Stimulated activated naive CD8-positive, alpha-beta T cell treated with anti-CD3 and anti-CD28 coated beads, Interleukin-15, amount 100 ng/mL, for 72 hours (primary cell): ENCODE measurements at regions not wholly inside any gene's neighbourhood (a gene's known extent, or its start where the extent isn't known, plus 50 kb on each side); places are given as distances from the start of the nearest gene placed in this dataset.

Source experiments
- ATAC-seq: fragments of 150-1000 bp; cut with Tn5 transposase; 2 replicates; pipeline ENCODE4 v1.10.0; 2021; ENCODE audit warnings: mild to moderate bottlenecking, moderate library complexity
- DNase-seq, 2 donors: peaks; one replicate each; pipeline ENCODE4 v3.0.0; 2021 to 2022
- H3K27ac Mint-ChIP-seq, 2 donors: one replicate each; pipeline ENCODE4 v1.8.0; 2022; ENCODE audit warnings: mild to moderate bottlenecking in 2 of 2, mixed read lengths in 2 of 2, moderate library complexity in 2 of 2
- H3K27me3 Mint-ChIP-seq: one replicate; pipeline ENCODE4 v1.8.0; 2022; ENCODE audit warnings: mixed read lengths
- H3K4me1 Mint-ChIP-seq: one replicate; pipeline ENCODE4 v1.8.0; 2022; ENCODE audit warnings: mild to moderate bottlenecking, mixed read lengths
- H3K4me3 Mint-ChIP-seq, 2 donors: one replicate each; pipeline ENCODE4 v1.8.0; 2022; ENCODE audit warnings: mild to moderate bottlenecking in 2 of 2, mixed read lengths in 2 of 2, moderate library complexity in 1 of 2
- H3K9me3 Mint-ChIP-seq, 2 donors: one replicate each; pipeline ENCODE4 v1.8.0; 2022; ENCODE audit warnings: mixed read lengths in 2 of 2

GRCh38 chr1:18007391-18008041, 100.1 kb upstream of the IGSF21 start:
- H3K4me1 Mint-ChIP-seq: no peaks in the 10 kb centered on the region

GRCh38 chr1:18008081-18008480, 99.5 kb upstream of the IGSF21 start:
- DNase-seq (no peak), ATAC-seq (no peak)
- Mint-ChIP-seq H3K9me3 (no peaks in the 10 kb centered on the region), H3K27me3 (peaks cover 32% of the 10 kb centered on the region), H3K4me1 (no peaks in the 10 kb centered on the region), H3K4me3 (no peak overlapping the region), H3K27ac (no peak overlapping the region)

More at GRCh38 chr1:18007391-18008041, 100.1 kb upstream of the IGSF21 start:
- Mint-ChIP-seq H3K27ac (no peak overlapping the region), H3K27me3 (peaks cover 34% of the 10 kb centered on the region), H3K4me3 (no peak overlapping the region), H3K9me3 (no peaks in the 10 kb centered on the region)
- ATAC-seq (no peak), DNase-seq (no peak)

- no peak for ATAC-seq
Measured at GRCh38 chr1:18009055-18009454, 98.5 kb upstream of the IGSF21 start.

GRCh38 chr1:18009478-18009961, 98.1 kb upstream of the IGSF21 start:
- no peaks in the 10 kb centered on the region for H3K9me3 Mint-ChIP-seq
- no peak for DNase-seq
- ATAC-seq: no peak
- no peak overlapping the region for H3K4me3 Mint-ChIP-seq
- H3K4me1 Mint-ChIP-seq: no peaks in the 10 kb centered on the region
- H3K27me3 Mint-ChIP-seq: peaks cover 26% of the 10 kb centered on the region
- no peak overlapping the region for H3K27ac Mint-ChIP-seq

More at GRCh38 chr1:18009055-18009454, 98.5 kb upstream of the IGSF21 start:
- Mint-ChIP-seq H3K4me1 (no peaks in the 10 kb centered on the region), H3K9me3 (no peaks in the 10 kb centered on the region), H3K27ac (no peak overlapping the region), H3K27me3 (peaks cover 26% of the 10 kb centered on the region), H3K4me3 (no peak overlapping the region)
- no peak for DNase-seq

- no peaks in the 10 kb centered on the region for H3K9me3 Mint-ChIP-seq
- H3K27me3 Mint-ChIP-seq: peaks cover 30% of the 10 kb centered on the region
- H3K27ac Mint-ChIP-seq: peak overlapping the region in 1 of 2 donors; percentile 20
- no peak for DNase-seq
- no peak overlapping the region for H3K4me3 Mint-ChIP-seq
- no peaks in the 10 kb centered on the region for H3K4me1 Mint-ChIP-seq
- no peak for ATAC-seq
Measured at GRCh38 chr1:18010408-18010807, 97.2 kb upstream of the IGSF21 start.

- Mint-ChIP-seq H3K27me3 (peaks cover 34% of the 10 kb centered on the region), H3K4me1 (no peaks in the 10 kb centered on the region), H3K9me3 (no peaks in the 10 kb centered on the region), H3K27ac (no peak overlapping the region), H3K4me3 (no peak overlapping the region)
- DNase-seq (no peak), ATAC-seq (no peak)
Measured at GRCh38 chr1:18010945-18011344, 96.7 kb upstream of the IGSF21 start.

GRCh38 chr1:18011703-18012102, 95.9 kb upstream of the IGSF21 start:
- Mint-ChIP-seq H3K4me1 (no peaks in the 10 kb centered on the region), H3K9me3 (no peaks in the 10 kb centered on the region), H3K27ac (no peak overlapping the region), H3K4me3 (no peak overlapping the region), H3K27me3 (peaks cover 33% of the 10 kb centered on the region)
- DNase-seq: no peak
- no peak for ATAC-seq

GRCh38 chr1:18012686-18013085, 94.9 kb upstream of the IGSF21 start:
- ATAC-seq (no peak), DNase-seq (no peak)
- Mint-ChIP-seq H3K27me3 (peaks cover 29% of the 10 kb centered on the region), H3K4me1 (no peaks in the 10 kb centered on the region), H3K9me3 (no peaks in the 10 kb centered on the region), H3K27ac (no peak overlapping the region), H3K4me3 (no peak overlapping the region)

- H3K27me3 Mint-ChIP-seq: peaks cover 33% of the 10 kb centered on the region
- DNase-seq: no peak
- no peaks in the 10 kb centered on the region for H3K9me3 Mint-ChIP-seq
- no peak overlapping the region for H3K27ac Mint-ChIP-seq
- no peaks in the 10 kb centered on the region for H3K4me1 Mint-ChIP-seq
- H3K4me3 Mint-ChIP-seq: no peak overlapping the region
- ATAC-seq: no peak
Measured at GRCh38 chr1:18013216-18013615, 94.4 kb upstream of the IGSF21 start.

GRCh38 chr1:18015719-18016118, 91.9 kb upstream of the IGSF21 start:
- Mint-ChIP-seq H3K9me3 (no peaks in the 10 kb centered on the region), H3K27me3 (peaks cover 34% of the 10 kb centered on the region), H3K27ac (no peak overlapping the region), H3K4me3 (no peak overlapping the region), H3K4me1 (no peaks in the 10 kb centered on the region)
- ATAC-seq: no peak
- DNase-seq: no peak

GRCh38 chr1:18018366-18018765, 89.2 kb upstream of the IGSF21 start:
- no peaks in the 10 kb centered on the region for H3K4me1 Mint-ChIP-seq
- H3K27me3 Mint-ChIP-seq: peaks cover 48% of the 10 kb centered on the region
- H3K4me3 Mint-ChIP-seq: no peak overlapping the region
- ATAC-seq: no peak
- no peak for DNase-seq
- H3K27ac Mint-ChIP-seq: no peak overlapping the region
- H3K9me3 Mint-ChIP-seq: no peaks in the 10 kb centered on the region

GRCh38 chr1:18020021-18020817, 87.4 kb upstream of the IGSF21 start:
- ATAC-seq: no peak
- H3K27ac Mint-ChIP-seq: no peak overlapping the region

GRCh38 chr1:18021242-18021641, 86.4 kb upstream of the IGSF21 start:
- Mint-ChIP-seq H3K4me3 (no peak overlapping the region), H3K4me1 (no peaks in the 10 kb centered on the region), H3K27ac (no peak overlapping the region), H3K27me3 (peaks cover 53% of the 10 kb centered on the region), H3K9me3 (no peaks in the 10 kb centered on the region)
- ATAC-seq (no peak), DNase-seq (no peak)

More at GRCh38 chr1:18020021-18020817, 87.4 kb upstream of the IGSF21 start:
- Mint-ChIP-seq H3K4me1 (no peaks in the 10 kb centered on the region), H3K4me3 (no peak overlapping the region), H3K9me3 (no peaks in the 10 kb centered on the region), H3K27me3 (peaks cover 49% of the 10 kb centered on the region)
- no peak for DNase-seq

- Mint-ChIP-seq H3K4me3 (no peak overlapping the region), H3K4me1 (no peaks in the 10 kb centered on the region), H3K27ac (no peak overlapping the region), H3K27me3 (peaks cover 27% of the 10 kb centered on the region), H3K9me3 (no peaks in the 10 kb centered on the region)
- no peak for DNase-seq
- no peak for ATAC-seq
Measured at GRCh38 chr1:18032172-18032859, 75.3 kb upstream of the IGSF21 start.

- peaks cover 6% of the 10 kb centered on the region for H3K4me1 Mint-ChIP-seq
- H3K4me3 Mint-ChIP-seq: no peak overlapping the region
- peak overlapping the region in 1 of 2 donors; percentile 45 for H3K27ac Mint-ChIP-seq
- peaks cover 26% of the 10 kb centered on the region for H3K27me3 Mint-ChIP-seq
- DNase-seq (no peak), ATAC-seq (no peak)
- H3K9me3 Mint-ChIP-seq: no peaks in the 10 kb centered on the region
Measured at GRCh38 chr1:18035145-18035544, 72.5 kb upstream of the IGSF21 start.

GRCh38 chr1:18037651-18038050, 69.9 kb upstream of the IGSF21 start:
- DNase-seq (no peak), ATAC-seq (no peak)
- peaks cover 6% of the 10 kb centered on the region for H3K4me1 Mint-ChIP-seq
- H3K4me3 Mint-ChIP-seq: no peak overlapping the region
- no peak overlapping the region for H3K27ac Mint-ChIP-seq
- peaks cover 10% of the 10 kb centered on the region for H3K27me3 Mint-ChIP-seq
- H3K9me3 Mint-ChIP-seq: no peaks in the 10 kb centered on the region
